ENCODE measurements at regions not wholly inside any gene's neighbourhood (a gene's known extent, or its start where the extent isn't known, plus 50 kb on each side); places are given as distances from the start of the nearest gene placed in this dataset.

GRCh38 chr4:89665662-89666061 lies 171.3 kb downstream of the SNCA start:
- FAIRE-seq (no peak), DNase-seq (ENCODE audit: insufficient read length) (no peak)
- TF ChIP-seq POLR2AphosphoS5 (IDR thresholded peaks at IDR 0.05; ENCODE audit: low read depth, low read length) (no peak), TAF1 (IDR thresholded peaks at IDR 0.05; ENCODE audit: borderline replicate concordance, low read depth, low read length) (no peak)

- no peak for FAIRE-seq
Measured at GRCh38 chr4:89664521-89664920, 172.4 kb downstream of the SNCA start.

GRCh38 chr4:89661173-89661899 lies 175.6 kb downstream of the SNCA start:
- DNase-seq (ENCODE audit: insufficient read length) (no peak), FAIRE-seq (no peak)
- TF ChIP-seq TAF1 (IDR thresholded peaks at IDR 0.05; ENCODE audit: borderline replicate concordance, low read depth, low read length) (no peak), POLR2A (IDR thresholded peaks at IDR 0.05; ENCODE audit: low read depth, low read length) (no peak), POLR2AphosphoS5 (IDR thresholded peaks at IDR 0.05; ENCODE audit: low read depth, low read length) (no peak)

More at GRCh38 chr4:89664521-89664920, 172.4 kb downstream of the SNCA start:
- TF ChIP-seq POLR2AphosphoS5 (IDR thresholded peaks at IDR 0.05; ENCODE audit: low read depth, low read length) (no peak), POLR2A (IDR thresholded peaks at IDR 0.05; ENCODE audit: low read depth, low read length) (no peak), TAF1 (IDR thresholded peaks at IDR 0.05; ENCODE audit: borderline replicate concordance, low read depth, low read length) (no peak)
- no peak for DNase-seq (ENCODE audit: insufficient read length)

- TF ChIP-seq POLR2AphosphoS5 (IDR thresholded peaks at IDR 0.05; ENCODE audit: low read depth, low read length) = no peak
- no peak for TF ChIP-seq POLR2A (IDR thresholded peaks at IDR 0.05; ENCODE audit: low read depth, low read length)
- no peak for TF ChIP-seq TAF1 (IDR thresholded peaks at IDR 0.05; ENCODE audit: borderline replicate concordance, low read depth, low read length)
Measured at GRCh38 chr4:89660444-89661172, 176.4 kb downstream of the SNCA start.

GRCh38 chr4:89658701-89659024 lies 178.3 kb downstream of the SNCA start:
- DNase-seq (ENCODE audit: insufficient read length) (no peak), FAIRE-seq (no peak)
- TF ChIP-seq POLR2AphosphoS5 (IDR thresholded peaks at IDR 0.05; ENCODE audit: low read depth, low read length) (no peak), TAF1 (IDR thresholded peaks at IDR 0.05; ENCODE audit: borderline replicate concordance, low read depth, low read length) (no peak), POLR2A (IDR thresholded peaks at IDR 0.05; ENCODE audit: low read depth, low read length) (no peak)

More at GRCh38 chr4:89660444-89661172, 176.4 kb downstream of the SNCA start:
- DNase-seq (ENCODE audit: insufficient read length) (no peak), FAIRE-seq (no peak)

- no peak for TF ChIP-seq POLR2A (IDR thresholded peaks at IDR 0.05; ENCODE audit: low read depth, low read length)
- no peak for TF ChIP-seq POLR2AphosphoS5 (IDR thresholded peaks at IDR 0.05; ENCODE audit: low read depth, low read length)
- TF ChIP-seq TAF1 (IDR thresholded peaks at IDR 0.05; ENCODE audit: borderline replicate concordance, low read depth, low read length) = no peak
- FAIRE-seq = peak; percentile 89
- no peak for DNase-seq (ENCODE audit: insufficient read length)
Measured at GRCh38 chr4:89657931-89658700, 178.8 kb downstream of the SNCA start.

- DNase-seq (ENCODE audit: insufficient read length) (no peak), FAIRE-seq (no peak)
- TF ChIP-seq TAF1 (IDR thresholded peaks at IDR 0.05; ENCODE audit: borderline replicate concordance, low read depth, low read length) (no peak), POLR2AphosphoS5 (IDR thresholded peaks at IDR 0.05; ENCODE audit: low read depth, low read length) (no peak), POLR2A (IDR thresholded peaks at IDR 0.05; ENCODE audit: low read depth, low read length) (no peak)
Measured at GRCh38 chr4:89653012-89653411, 183.9 kb downstream of the SNCA start.

- TF ChIP-seq POLR2AphosphoS5 (IDR thresholded peaks at IDR 0.05; ENCODE audit: low read depth, low read length) (no peak), POLR2A (IDR thresholded peaks at IDR 0.05; ENCODE audit: low read depth, low read length) (no peak), TAF1 (IDR thresholded peaks at IDR 0.05; ENCODE audit: borderline replicate concordance, low read depth, low read length) (no peak)
- DNase-seq (ENCODE audit: insufficient read length) (no peak), FAIRE-seq (no peak)
Measured at GRCh38 chr4:89645482-89645881, 191.5 kb downstream of the SNCA start.

GRCh38 chr4:89641367-89641687 lies 195.6 kb downstream of the SNCA start:
- TF ChIP-seq TAF1 (IDR thresholded peaks at IDR 0.05; ENCODE audit: borderline replicate concordance, low read depth, low read length) (no peak), POLR2A (IDR thresholded peaks at IDR 0.05; ENCODE audit: low read depth, low read length) (no peak), POLR2AphosphoS5 (IDR thresholded peaks at IDR 0.05; ENCODE audit: low read depth, low read length) (no peak)
- FAIRE-seq (no peak), DNase-seq (ENCODE audit: insufficient read length) (no peak)

GRCh38 chr4:89640620-89641366 lies 196.2 kb downstream of the SNCA start:
- no peak for DNase-seq (ENCODE audit: insufficient read length)
- TF ChIP-seq POLR2AphosphoS5 (IDR thresholded peaks at IDR 0.05; ENCODE audit: low read depth, low read length) (no peak), TAF1 (IDR thresholded peaks at IDR 0.05; ENCODE audit: borderline replicate concordance, low read depth, low read length) (no peak), POLR2A (IDR thresholded peaks at IDR 0.05; ENCODE audit: low read depth, low read length) (no peak)
- no peak for FAIRE-seq

- FAIRE-seq (no peak), DNase-seq (ENCODE audit: insufficient read length) (no peak)
- no peak for TF ChIP-seq POLR2AphosphoS5 (IDR thresholded peaks at IDR 0.05; ENCODE audit: low read depth, low read length)
- no peak for TF ChIP-seq TAF1 (IDR thresholded peaks at IDR 0.05; ENCODE audit: borderline replicate concordance, low read depth, low read length)
- no peak for TF ChIP-seq POLR2A (IDR thresholded peaks at IDR 0.05; ENCODE audit: low read depth, low read length)
Measured at GRCh38 chr4:89639395-89639794, 197.6 kb downstream of the SNCA start.

All from GM12892 (cell line).